NCI-H2227 (cell line): ENCODE measurements at regions not wholly inside any gene's neighbourhood (a gene's known extent, or its start where the extent isn't known, plus 50 kb on each side); places are given as distances from the start of the nearest gene placed in this dataset.
A peak's percentile ranks its signal among the peaks of the same experiment; 100 is the strongest.
"Not testable (repeated sequence)": the region's sequence is repeated elsewhere in the genome, so short reads cannot be mapped to it uniquely, and the experiment has no call there.

Experiments
- DNase-seq: peaks from one replicate; lab custom pipeline; 2025; ENCODE audit not compliant: unreplicated experiment; lab: John Stamatoyannopoulos, UW

- no peak for DNase-seq
These were observed 1096.9 kb upstream of the SEMA6A start for GRCh38 chr5:117671551-117671950.

GRCh38 chr5:117667105-117667504 lies 1092.5 kb upstream of the SEMA6A start:
- no peak for DNase-seq

GRCh38 chr5:117665121-117665520 lies 1090.5 kb upstream of the SEMA6A start:
- DNase-seq, result no peak

- no peak for DNase-seq
These were observed 1087.7 kb upstream of the SEMA6A start for GRCh38 chr5:117662361-117662760.

- DNase-seq, result peak; percentile 18
These were observed 1082.9 kb upstream of the SEMA6A start for GRCh38 chr5:117657541-117657940.

GRCh38 chr5:117652958-117653280 lies 1078.3 kb upstream of the SEMA6A start:
- no peak for DNase-seq

GRCh38 chr5:117652036-117652957 lies 1077.7 kb upstream of the SEMA6A start:
- DNase-seq, result no peak

- no peak for DNase-seq
These were observed 1075.2 kb upstream of the SEMA6A start for GRCh38 chr5:117649821-117650220.

- DNase-seq, result no peak
These were observed 1070.8 kb upstream of the SEMA6A start for GRCh38 chr5:117645400-117645799.

GRCh38 chr5:117638581-117638980 lies 1064.0 kb upstream of the SEMA6A start:
- no peak for DNase-seq

GRCh38 chr5:117633093-117633492 lies 1058.5 kb upstream of the SEMA6A start:
- no peak for DNase-seq

GRCh38 chr5:117624201-117624600 lies 1049.6 kb upstream of the SEMA6A start:
- no peak for DNase-seq

- DNase-seq, result peak; percentile 36
These were observed 1048.6 kb upstream of the SEMA6A start for GRCh38 chr5:117623042-117623805.

GRCh38 chr5:117621921-117622320 lies 1047.3 kb upstream of the SEMA6A start:
- no peak for DNase-seq

- DNase-seq, result no peak
These were observed 1040.6 kb upstream of the SEMA6A start for GRCh38 chr5:117615226-117615625.

GRCh38 chr5:117614408-117614807 lies 1039.8 kb upstream of the SEMA6A start:
- DNase-seq, result no peak

- no peak for DNase-seq
These were observed 1030.2 kb upstream of the SEMA6A start for GRCh38 chr5:117604845-117605244.

- not testable (repeated sequence) for DNase-seq
These were observed 1025.2 kb upstream of the SEMA6A start for GRCh38 chr5:117599811-117600210.

- no peak for DNase-seq
These were observed 1019.5 kb upstream of the SEMA6A start for GRCh38 chr5:117594166-117594565.

- no peak for DNase-seq
These were observed 1016.3 kb upstream of the SEMA6A start for GRCh38 chr5:117590944-117591343.

GRCh38 chr5:117588611-117589010 lies 1014.0 kb upstream of the SEMA6A start:
- no peak for DNase-seq

- no peak for DNase-seq
These were observed 1012.5 kb upstream of the SEMA6A start for GRCh38 chr5:117587111-117587510.
